Erythroblast (primary cell): ENCODE measurements at regions not wholly inside any gene's neighbourhood (a gene's known extent, or its start where the extent isn't known, plus 50 kb on each side); places are given as distances from the start of the nearest gene placed in this dataset.

Source experiments
- GATA1 ChIP-seq: IDR thresholded peaks from 2 replicates; pipeline ENCODE4 v1.6.1; 2011; ENCODE audit warnings: low read depth, mild to moderate bottlenecking, control low read depth, low read length, moderate library complexity
- POLR2A ChIP-seq: IDR thresholded peaks from 2 replicates; pipeline ENCODE4 v1.6.1; 2011; ENCODE audit warnings: mild to moderate bottlenecking, low read length

GRCh38 chr20:59376998-59377397 lies 76.6 kb downstream of the EDN3 start:
- TF ChIP-seq POLR2A: no peak
- TF ChIP-seq GATA1: no peak
